Right renal cortex interstitium (tissue), 3 donors: ENCODE measurements at regions not wholly inside any gene's neighbourhood (a gene's known extent, or its start where the extent isn't known, plus 50 kb on each side); places are given as distances from the start of the nearest gene placed in this dataset.
A peak's percentile ranks its signal among the peaks of the same experiment; 100 is the strongest.

Experiments used
- DNase-seq, 3 donors: peaks; one replicate each; pipeline ENCODE4 v3.0.0-alpha.2; 2013; ENCODE audit warnings: low read depth in 3 of 3, low spot score in 2 of 3

GRCh38 chr7:21137640-21138039 is 290.2 kb upstream of the SP4 start:
- no peak for DNase-seq

GRCh38 chr7:21140622-21141021 is 287.3 kb upstream of the SP4 start:
- DNase-seq, result no peak

- DNase-seq, result no peak
These were observed 286.4 kb upstream of the SP4 start for GRCh38 chr7:21141476-21141875.

GRCh38 chr7:21142081-21142480 is 285.8 kb upstream of the SP4 start:
- no peak for DNase-seq

GRCh38 chr7:21146642-21147423 is 281.1 kb upstream of the SP4 start:
- no peak for DNase-seq

GRCh38 chr7:21149809-21150208 is 278.1 kb upstream of the SP4 start:
- no peak for DNase-seq

- DNase-seq, result no peak
These were observed 273.3 kb upstream of the SP4 start for GRCh38 chr7:21154614-21155013.

GRCh38 chr7:21159506-21159905 is 268.4 kb upstream of the SP4 start:
- no peak for DNase-seq

GRCh38 chr7:21160401-21160800 is 267.5 kb upstream of the SP4 start:
- DNase-seq, result no peak

- no peak for DNase-seq
These were observed 259.9 kb upstream of the SP4 start for GRCh38 chr7:21167942-21168341.

- DNase-seq, result peak in 1 of 3 donors; percentile 7
These were observed 258.0 kb upstream of the SP4 start for GRCh38 chr7:21169667-21170580.

GRCh38 chr7:21172800-21173199 is 255.1 kb upstream of the SP4 start:
- no peak for DNase-seq

- DNase-seq, result no peak
These were observed 254.4 kb upstream of the SP4 start for GRCh38 chr7:21173436-21173835.

- DNase-seq, result no peak
These were observed 252.2 kb upstream of the SP4 start for GRCh38 chr7:21175714-21176113.

GRCh38 chr7:21184942-21185652 is 242.8 kb upstream of the SP4 start:
- no peak for DNase-seq

- DNase-seq, result no peak
These were observed 242.1 kb upstream of the SP4 start for GRCh38 chr7:21185653-21186265.

GRCh38 chr7:21191321-21192073 is 236.4 kb upstream of the SP4 start:
- no peak for DNase-seq

- DNase-seq, result no peak
These were observed 235.2 kb upstream of the SP4 start for GRCh38 chr7:21192657-21193056.

- no peak for DNase-seq
These were observed 234.0 kb upstream of the SP4 start for GRCh38 chr7:21193895-21194294.

GRCh38 chr7:21194936-21195335 is 232.9 kb upstream of the SP4 start:
- no peak for DNase-seq
